Panc1 (cell line): ENCODE measurements at regions not wholly inside any gene's neighbourhood (a gene's known extent, or its start where the extent isn't known, plus 50 kb on each side); places are given as distances from the start of the nearest gene placed in this dataset.

ENCODE experiments used
- ATAC-seq: fragments of 200-7000 bp; cut with Tn5 transposase; 2 replicates; pipeline ENCODE4 v1.9.1; 2020; ENCODE audit warnings: mild to moderate bottlenecking, moderate library complexity
- BruUV-seq: library from RNA; stranded (reverse); fragments of 400-500 nt; replicated peaks from 2 replicates; lab custom pipeline; 2021; lab: Mats Ljungman, UMichigan
- CTCF ChIA-PET: fragments of 300-600 bp; sonication (Branson Sonifier 250); formaldehyde crosslinking; loops from one replicate; lab custom pipeline; 2022; ENCODE audit warnings: antibody characterized with exemption; lab: Charles Lee
- POLR2A ChIA-PET: fragments of 300-600 bp; sonication (Branson Sonifier 250); formaldehyde crosslinking; loops from one replicate; lab custom pipeline; 2022; ENCODE audit warnings: antibody characterized with exemption; lab: Charles Lee
- DNase-seq: peaks from one replicate; pipeline ENCODE4 v3.0.0-alpha.2; 2010; ENCODE audit warnings: low read depth, low spot score
- H3K27ac ChIP-seq: 2 replicates; pipeline ENCODE4 v1.5.1; 2011; ENCODE audit warnings: mild to moderate bottlenecking, low read length, inconsistent platforms
- H3K27me3 ChIP-seq: fragments of 200-500 bp; sonication (Bioruptor generic); 2 replicates; pipeline ENCODE4 v1.6.0; 2014; ENCODE audit warnings: low read length, inconsistent platforms; ENCODE audit not compliant: control insufficient read depth, insufficient read depth
- H3K36me3 ChIP-seq: fragments of 200-500 bp; sonication (Bioruptor generic); 2 replicates; pipeline ENCODE4 v1.5.1; 2014; ENCODE audit warnings: inconsistent platforms, mild to moderate bottlenecking, low read length, moderate library complexity; ENCODE audit not compliant: control insufficient read depth, insufficient read depth
- H3K4me1 ChIP-seq: 2 replicates; pipeline ENCODE4 v1.5.1; 2011; ENCODE audit warnings: inconsistent platforms, mild to moderate bottlenecking, low read length, moderate library complexity; ENCODE audit not compliant: control insufficient read depth, insufficient read depth
- H3K4me3 ChIP-seq, 2 experiments: 2 replicates each; pipeline ENCODE4 v1.5.1; 2011 to 2012; ENCODE audit warnings: low read depth in 2 of 2, low read length in 2 of 2, mild to moderate bottlenecking in 2 of 2, inconsistent platforms in 1 of 2, moderate library complexity in 1 of 2
- H3K9me3 ChIP-seq: fragments of 200-500 bp; sonication (Bioruptor generic); 2 replicates; pipeline ENCODE4 v1.5.1; 2014; ENCODE audit warnings: low read depth, mild to moderate bottlenecking, inconsistent platforms, low read length, moderate library complexity; ENCODE audit not compliant: control insufficient read depth, insufficient read depth
- POLR2AphosphoS5 ChIP-seq: IDR thresholded peaks from 2 replicates; pipeline ENCODE4 v1.6.1; 2012; ENCODE audit warnings: mild to moderate bottlenecking, low read depth, low read length, moderate library complexity
- SIN3A ChIP-seq: IDR thresholded peaks from 2 replicates; pipeline ENCODE4 v1.6.1; 2012; ENCODE audit warnings: low read depth, mild to moderate bottlenecking, low read length, moderate library complexity, borderline replicate concordance; ENCODE audit not compliant: insufficient read depth
- TCF7L2 ChIP-seq: IDR thresholded peaks from 2 replicates; pipeline ENCODE4 v1.6.1; 2011; ENCODE audit warnings: mild to moderate bottlenecking, low read depth, low read length, inconsistent platforms
- in situ Hi-C: cut with HindIII; loops from 2 replicates; pipeline ENCODE4 v1.10.0; 2016; ENCODE audit warnings: low sequenced_read_pairs, low pct_unique_long_range_greater_than_20kb
- intact Hi-C: fragments of 100-400 bp; cut with micrococcal nuclease; formaldehyde crosslinking; loops from one replicate; pipeline ENCODE4 v1.10.0; 2022; ENCODE audit not compliant: unreplicated experiment
- TF ChIP-seq, protein P1 (sequence below): fragments of 450-650 bp; IDR thresholded peaks from 2 replicates; pipeline ENCODE4 v1.5.1; 2017; ENCODE audit warnings: mild to moderate bottlenecking
- TF ChIP-seq, protein P2 (sequence below), 2 experiments: IDR thresholded peaks; 2 replicates each; pipeline ENCODE4 v1.6.1; 2011 to 2012; ENCODE audit warnings: low read depth in 2 of 2, control low read depth in 1 of 2, low read length in 1 of 2, mild to moderate bottlenecking in 1 of 2, moderate library complexity in 1 of 2; ENCODE audit not compliant: insufficient read depth in 1 of 2

DNA sequence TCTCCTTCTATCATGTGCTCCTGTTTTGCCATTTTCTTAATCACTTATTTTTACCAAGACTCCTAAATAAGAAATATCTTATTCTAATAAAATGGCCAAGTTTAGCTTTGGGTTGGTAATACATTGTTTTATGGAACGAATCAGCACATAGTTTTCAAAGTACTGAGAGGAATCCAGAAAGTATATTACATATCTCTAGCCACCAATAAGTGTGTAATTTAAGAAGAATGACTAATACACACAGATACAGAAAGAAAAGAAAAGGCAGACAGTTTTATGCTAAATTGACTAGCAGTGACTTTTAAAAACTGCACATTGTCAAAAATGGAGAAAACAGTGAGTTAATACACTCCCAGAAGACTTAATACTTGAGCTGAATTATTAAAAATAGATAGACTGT, 167.0 kb upstream of the IL15 start:
- in situ Hi-C loops (no loop called here), intact Hi-C loops (no loop called here)
- POLR2A ChIA-PET, result no interaction called here
- Histone ChIP-seq H3K9me3 (no peaks in the 10 kb centered on the region), H3K4me3 (no peak overlapping the region), H3K27ac (no peak overlapping the region), H3K36me3 (no peaks in the 10 kb centered on the region), H3K4me1 (no peaks in the 10 kb centered on the region), H3K27me3 (no peaks in the 10 kb centered on the region)
- CTCF ChIA-PET, result no interaction called here
- TF ChIP-seq, protein P1, sequence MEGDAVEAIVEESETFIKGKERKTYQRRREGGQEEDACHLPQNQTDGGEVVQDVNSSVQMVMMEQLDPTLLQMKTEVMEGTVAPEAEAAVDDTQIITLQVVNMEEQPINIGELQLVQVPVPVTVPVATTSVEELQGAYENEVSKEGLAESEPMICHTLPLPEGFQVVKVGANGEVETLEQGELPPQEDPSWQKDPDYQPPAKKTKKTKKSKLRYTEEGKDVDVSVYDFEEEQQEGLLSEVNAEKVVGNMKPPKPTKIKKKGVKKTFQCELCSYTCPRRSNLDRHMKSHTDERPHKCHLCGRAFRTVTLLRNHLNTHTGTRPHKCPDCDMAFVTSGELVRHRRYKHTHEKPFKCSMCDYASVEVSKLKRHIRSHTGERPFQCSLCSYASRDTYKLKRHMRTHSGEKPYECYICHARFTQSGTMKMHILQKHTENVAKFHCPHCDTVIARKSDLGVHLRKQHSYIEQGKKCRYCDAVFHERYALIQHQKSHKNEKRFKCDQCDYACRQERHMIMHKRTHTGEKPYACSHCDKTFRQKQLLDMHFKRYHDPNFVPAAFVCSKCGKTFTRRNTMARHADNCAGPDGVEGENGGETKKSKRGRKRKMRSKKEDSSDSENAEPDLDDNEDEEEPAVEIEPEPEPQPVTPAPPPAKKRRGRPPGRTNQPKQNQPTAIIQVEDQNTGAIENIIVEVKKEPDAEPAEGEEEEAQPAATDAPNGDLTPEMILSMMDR, result no peak
- no peak for TF ChIP-seq TCF7L2
- TF ChIP-seq SIN3A, result no peak
- TF ChIP-seq, protein P2, sequence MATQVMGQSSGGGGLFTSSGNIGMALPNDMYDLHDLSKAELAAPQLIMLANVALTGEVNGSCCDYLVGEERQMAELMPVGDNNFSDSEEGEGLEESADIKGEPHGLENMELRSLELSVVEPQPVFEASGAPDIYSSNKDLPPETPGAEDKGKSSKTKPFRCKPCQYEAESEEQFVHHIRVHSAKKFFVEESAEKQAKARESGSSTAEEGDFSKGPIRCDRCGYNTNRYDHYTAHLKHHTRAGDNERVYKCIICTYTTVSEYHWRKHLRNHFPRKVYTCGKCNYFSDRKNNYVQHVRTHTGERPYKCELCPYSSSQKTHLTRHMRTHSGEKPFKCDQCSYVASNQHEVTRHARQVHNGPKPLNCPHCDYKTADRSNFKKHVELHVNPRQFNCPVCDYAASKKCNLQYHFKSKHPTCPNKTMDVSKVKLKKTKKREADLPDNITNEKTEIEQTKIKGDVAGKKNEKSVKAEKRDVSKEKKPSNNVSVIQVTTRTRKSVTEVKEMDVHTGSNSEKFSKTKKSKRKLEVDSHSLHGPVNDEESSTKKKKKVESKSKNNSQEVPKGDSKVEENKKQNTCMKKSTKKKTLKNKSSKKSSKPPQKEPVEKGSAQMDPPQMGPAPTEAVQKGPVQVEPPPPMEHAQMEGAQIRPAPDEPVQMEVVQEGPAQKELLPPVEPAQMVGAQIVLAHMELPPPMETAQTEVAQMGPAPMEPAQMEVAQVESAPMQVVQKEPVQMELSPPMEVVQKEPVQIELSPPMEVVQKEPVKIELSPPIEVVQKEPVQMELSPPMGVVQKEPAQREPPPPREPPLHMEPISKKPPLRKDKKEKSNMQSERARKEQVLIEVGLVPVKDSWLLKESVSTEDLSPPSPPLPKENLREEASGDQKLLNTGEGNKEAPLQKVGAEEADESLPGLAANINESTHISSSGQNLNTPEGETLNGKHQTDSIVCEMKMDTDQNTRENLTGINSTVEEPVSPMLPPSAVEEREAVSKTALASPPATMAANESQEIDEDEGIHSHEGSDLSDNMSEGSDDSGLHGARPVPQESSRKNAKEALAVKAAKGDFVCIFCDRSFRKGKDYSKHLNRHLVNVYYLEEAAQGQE (IDR thresholded peaks at IDR 0.05; ENCODE audit: insufficient read depth in 1 of 2, low read depth in 2 of 2, low read length in 1 of 2), result no peak
- no peak for TF ChIP-seq POLR2AphosphoS5
- no TSS peak for BruUV-seq
- ATAC-seq (no peak), DNase-seq (no peak)

DNA sequence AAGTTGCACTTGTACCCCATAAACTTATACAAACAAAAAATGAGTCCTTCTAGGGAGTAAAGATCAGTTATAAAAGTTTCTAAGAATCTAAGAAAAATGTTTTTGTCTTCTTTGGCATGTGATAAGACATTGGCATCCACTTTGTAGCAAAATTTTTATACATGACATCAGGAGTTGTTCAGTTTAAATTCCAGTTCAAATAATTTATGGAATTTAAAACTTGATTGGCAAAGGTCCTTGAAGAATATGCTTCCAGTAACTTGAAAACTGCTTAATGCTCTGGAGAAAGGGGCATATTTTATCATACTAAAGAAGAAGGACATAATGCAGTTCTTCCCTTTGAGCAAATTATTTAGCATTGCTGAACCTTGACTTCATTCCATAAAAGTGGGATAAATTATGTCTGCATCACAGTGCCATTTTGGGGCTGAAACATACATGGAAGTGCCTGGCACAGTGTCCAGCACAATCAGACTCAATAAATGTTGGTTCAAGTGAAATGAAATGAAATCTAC, 163.3 kb upstream of the IL15 start:
- no TSS peak for BruUV-seq
- Histone ChIP-seq H3K36me3 (no peaks in the 10 kb centered on the region), H3K9me3 (no peaks in the 10 kb centered on the region), H3K4me1 (no peaks in the 10 kb centered on the region), H3K27ac (no peak overlapping the region), H3K27me3 (no peaks in the 10 kb centered on the region), H3K4me3 (no peak overlapping the region)
- ATAC-seq (no peak), DNase-seq (no peak)
- CTCF ChIA-PET, result no interaction called here
- intact Hi-C loops (no loop called here), in situ Hi-C loops (no loop called here)
- POLR2A ChIA-PET, result no interaction called here
- no peak for TF ChIP-seq POLR2AphosphoS5
- TF ChIP-seq SIN3A, result no peak
- TF ChIP-seq, protein P2 (IDR thresholded peaks at IDR 0.05; ENCODE audit: insufficient read depth in 1 of 2, low read depth in 2 of 2, low read length in 1 of 2), result no peak
- no peak for TF ChIP-seq TCF7L2
